IPS DF 6.9 (cell line): ENCODE measurements at regions not wholly inside any gene's neighbourhood (a gene's known extent, or its start where the extent isn't known, plus 50 kb on each side); places are given as distances from the start of the nearest gene placed in this dataset.
A peak's percentile ranks its signal among the peaks of the same experiment; 100 is the strongest.
"Not testable (repeated sequence)": the region's sequence is repeated elsewhere in the genome, so short reads cannot be mapped to it uniquely, and the experiment has no call there.

Experiments
- DNase-seq: peaks from one replicate; pipeline ENCODE4 v3.0.0-alpha.2; 2013; ENCODE audit warnings: low read depth, low spot score
- H3K27ac ChIP-seq: one replicate; pipeline ENCODE4 v1.5.1; 2013; ENCODE audit warnings: low read length, control low read depth
- H3K27me3 ChIP-seq: 2 replicates; pipeline ENCODE4 v1.6.1; 2013; ENCODE audit warnings: mild to moderate bottlenecking, low read length; ENCODE audit not compliant: control insufficient read depth, insufficient read depth
- H3K36me3 ChIP-seq: 2 replicates; pipeline ENCODE4 v1.6.1; 2013; ENCODE audit warnings: low read length; ENCODE audit not compliant: control insufficient read depth, insufficient read depth
- H3K4me1 ChIP-seq: 2 replicates; pipeline ENCODE4 v1.6.1; 2013; ENCODE audit warnings: low read length; ENCODE audit not compliant: control insufficient read depth, insufficient read depth
- H3K4me3 ChIP-seq: 2 replicates; pipeline ENCODE4 v1.5.1; 2013; ENCODE audit warnings: mild to moderate bottlenecking, low read length
- H3K9me3 ChIP-seq: 2 replicates; pipeline ENCODE4 v1.6.1; 2013; ENCODE audit warnings: low read length, inconsistent platforms; ENCODE audit not compliant: control insufficient read depth, insufficient read depth
- WGBS: extraction: QIAGEN DNeasy Blood & Tissue Kit; methylation state at CpG from one replicate; pipeline ENCODE4 v1.1.7; 2013; ENCODE audit warnings: mixed read lengths, missing lambda C conversion rate; ENCODE audit not compliant: insufficient read length, insufficient coverage; 5-methylcytosine and 5-hydroxymethylcytosine counted together

DNA sequence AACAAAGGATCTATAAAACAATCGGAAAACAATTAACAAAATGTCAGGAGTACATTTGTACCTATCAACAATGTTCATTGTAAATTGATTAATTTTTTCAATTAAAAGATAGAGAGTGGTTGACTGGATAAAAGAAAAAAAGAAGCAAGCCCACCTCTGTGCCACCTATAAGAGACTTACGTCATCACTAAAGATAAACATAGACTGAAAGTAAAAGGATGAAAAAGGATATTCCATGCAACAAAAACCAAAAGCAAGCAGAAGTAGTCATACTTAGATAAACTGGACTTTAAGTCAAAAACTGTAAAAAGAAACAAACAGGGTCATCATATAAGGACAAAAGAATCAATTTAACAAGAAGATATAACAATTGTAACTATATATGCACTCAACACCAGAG lies 197.4 kb downstream of the RASEF start:
- Histone ChIP-seq H3K4me3 (no peak overlapping the region), H3K4me1 (no peaks in the 10 kb centered on the region)
- no CpG with 5 or more reads among the region's 2 CpGs for WGBS

GRCh38 chr9:82880336-82881050 lies 182.4 kb downstream of the RASEF start:
- no CpG with 5 or more reads among the region's 5 CpGs for WGBS
- Histone ChIP-seq H3K4me1 (peaks cover 3% of the 10 kb centered on the region; the same call in 1 of the 2 replicates), H3K9me3 (no peaks in the 10 kb centered on the region), H3K27ac (no peak overlapping the region), H3K27me3 (no peaks in the 10 kb centered on the region), H3K36me3 (no peaks in the 10 kb centered on the region), H3K4me3 (no peak overlapping the region)
- no peak for DNase-seq

More for the DNA sequence above, 197.4 kb downstream of the RASEF start:
- no peak for DNase-seq
- no peaks in the 10 kb centered on the region for H3K9me3 ChIP-seq
- no peak overlapping the region for H3K27ac ChIP-seq
- H3K27me3 ChIP-seq: no peaks in the 10 kb centered on the region
- H3K36me3 ChIP-seq: no peaks in the 10 kb centered on the region

GRCh38 chr9:82882138-82882537 lies 180.8 kb downstream of the RASEF start:
- H3K9me3 ChIP-seq: no peaks in the 10 kb centered on the region
- peaks cover 3% of the 10 kb centered on the region; the same call in 1 of the 2 replicates for H3K4me1 ChIP-seq
- no CpG with 5 or more reads among the region's 1 CpG for WGBS
- no peaks in the 10 kb centered on the region for H3K36me3 ChIP-seq
- H3K4me3 ChIP-seq: no peak overlapping the region
- DNase-seq: no peak
- no peak overlapping the region for H3K27ac ChIP-seq
- no peaks in the 10 kb centered on the region for H3K27me3 ChIP-seq

- Histone ChIP-seq H3K27ac (no peak overlapping the region), H3K4me1 (peaks cover 3% of the 10 kb centered on the region; the same call in 1 of the 2 replicates), H3K27me3 (no peaks in the 10 kb centered on the region), H3K9me3 (no peaks in the 10 kb centered on the region), H3K4me3 (no peak overlapping the region), H3K36me3 (no peaks in the 10 kb centered on the region)
- WGBS: no CpG with 5 or more reads among the region's 2 CpGs
- peak; percentile 25 for DNase-seq
Measured at GRCh38 chr9:82882748-82883147, 180.2 kb downstream of the RASEF start.

DNA sequence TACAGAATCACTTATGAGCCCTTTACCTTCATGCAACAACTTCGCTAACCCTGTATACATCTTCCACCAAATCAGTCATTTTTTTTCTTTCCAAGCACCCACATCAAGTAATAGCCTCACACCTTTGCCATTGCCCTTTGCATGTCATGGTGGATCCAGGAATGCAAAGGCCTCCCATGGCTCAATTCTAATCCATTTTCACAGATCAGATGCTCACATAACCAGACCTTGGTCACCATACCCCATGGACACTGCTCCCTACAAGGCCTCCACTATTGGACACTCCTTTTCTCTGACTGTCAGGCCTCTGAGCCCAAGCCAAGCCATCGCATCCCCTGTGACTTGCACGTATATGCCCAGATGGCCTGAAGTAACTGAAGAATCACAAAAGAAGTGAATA lies 179.5 kb downstream of the RASEF start:
- WGBS: no CpG with 5 or more reads among the region's 3 CpGs
- Histone ChIP-seq H3K36me3 (no peaks in the 10 kb centered on the region), H3K27ac (peak overlapping the region; percentile 52), H3K4me3 (no peak overlapping the region), H3K27me3 (no peaks in the 10 kb centered on the region), H3K4me1 (peaks cover 3% of the 10 kb centered on the region; the same call in 1 of the 2 replicates), H3K9me3 (no peaks in the 10 kb centered on the region)
- DNase-seq: peak; percentile 39

- not testable (repeated sequence) for H3K27me3 ChIP-seq, H3K27ac ChIP-seq, H3K36me3 ChIP-seq, H3K4me3 ChIP-seq, H3K4me1 ChIP-seq, H3K9me3 ChIP-seq
- DNase-seq: peak; percentile 39
- WGBS: no CpG with 5 or more reads among the region's 7 CpGs
Measured at GRCh38 chr9:82883974-82884373, 179.0 kb downstream of the RASEF start.

GRCh38 chr9:82890401-82890800 lies 172.5 kb downstream of the RASEF start:
- H3K36me3 ChIP-seq: no peaks in the 10 kb centered on the region; the same call in 1 of the 2 replicates

GRCh38 chr9:82890865-82891264 lies 172.1 kb downstream of the RASEF start:
- Histone ChIP-seq H3K36me3 (no peaks in the 10 kb centered on the region; the same call in 1 of the 2 replicates), H3K4me1 (peaks cover 2% of the 10 kb centered on the region; the same call in 1 of the 2 replicates), H3K27me3 (no peaks in the 10 kb centered on the region), H3K27ac (no peak overlapping the region), H3K9me3 (no peaks in the 10 kb centered on the region), H3K4me3 (no peak overlapping the region)
- DNase-seq: no peak

More at GRCh38 chr9:82890401-82890800, 172.5 kb downstream of the RASEF start:
- no CpG with 5 or more reads among the region's 4 CpGs for WGBS
- H3K27me3 ChIP-seq: no peaks in the 10 kb centered on the region
- H3K4me1 ChIP-seq: peaks cover 2% of the 10 kb centered on the region; the same call in 1 of the 2 replicates
- DNase-seq: no peak
- no peaks in the 10 kb centered on the region for H3K9me3 ChIP-seq
- H3K4me3 ChIP-seq: no peak overlapping the region
- H3K27ac ChIP-seq: no peak overlapping the region

GRCh38 chr9:82891321-82891720 lies 171.6 kb downstream of the RASEF start:
- H3K9me3 ChIP-seq: no peaks in the 10 kb centered on the region
- no peaks in the 10 kb centered on the region for H3K27me3 ChIP-seq
- H3K4me1 ChIP-seq: peaks cover 2% of the 10 kb centered on the region; the same call in 1 of the 2 replicates
- DNase-seq: no peak
- no peaks in the 10 kb centered on the region; the same call in 1 of the 2 replicates for H3K36me3 ChIP-seq
- H3K4me3 ChIP-seq: no peak overlapping the region
- no peak overlapping the region for H3K27ac ChIP-seq
- no CpG with 5 or more reads among the region's 1 CpG for WGBS

- Histone ChIP-seq H3K27me3 (no peaks in the 10 kb centered on the region), H3K4me1 (peaks cover 2% of the 10 kb centered on the region; the same call in 1 of the 2 replicates), H3K9me3 (no peaks in the 10 kb centered on the region), H3K4me3 (no peak overlapping the region), H3K36me3 (no peaks in the 10 kb centered on the region; the same call in 1 of the 2 replicates), H3K27ac (no peak overlapping the region)
- no peak for DNase-seq
Measured at GRCh38 chr9:82893549-82893948, 169.4 kb downstream of the RASEF start.

DNA sequence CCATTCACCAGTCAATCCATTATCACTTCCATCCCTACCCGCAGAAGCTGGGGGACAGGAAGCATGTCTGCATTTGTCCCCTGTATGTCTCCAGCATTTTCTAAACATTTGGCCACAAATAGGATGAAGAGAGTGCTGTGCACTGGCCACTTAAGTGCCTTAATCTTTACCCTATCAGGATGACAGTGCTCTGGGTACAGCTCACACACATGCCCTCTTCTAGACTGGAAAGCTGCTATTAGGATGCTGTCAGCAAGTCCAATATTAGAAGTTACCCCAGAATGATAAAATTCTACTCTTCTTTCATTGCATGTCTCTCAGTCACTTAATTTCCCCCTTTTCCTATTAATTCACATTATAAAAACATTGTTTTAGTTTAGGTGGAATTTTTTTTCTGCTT lies 168.4 kb downstream of the RASEF start:
- WGBS: no CpG with 5 or more reads among the region's 1 CpG
- Histone ChIP-seq H3K9me3 (no peaks in the 10 kb centered on the region), H3K27ac (no peak overlapping the region), H3K4me3 (no peak overlapping the region), H3K27me3 (no peaks in the 10 kb centered on the region), H3K36me3 (no peaks in the 10 kb centered on the region; the same call in 1 of the 2 replicates), H3K4me1 (peaks cover 2% of the 10 kb centered on the region; the same call in 1 of the 2 replicates)
- DNase-seq: no peak
